ACHN (cell line): ENCODE measurements at regions not wholly inside any gene's neighbourhood (a gene's known extent, or its start where the extent isn't known, plus 50 kb on each side); places are given as distances from the start of the nearest gene placed in this dataset.

Experiments used
- DNase-seq: peaks from one replicate; pipeline ENCODE4 v3.0.0-alpha.2; 2015
- in situ Hi-C: cut with HindIII; loops from 2 replicates; pipeline ENCODE4 v1.10.0; 2017; ENCODE audit warnings: low sequenced_read_pairs, low pct_ligation_motif_present, low pct_unique_long_range_greater_than_20kb

GRCh38 chr6:163661272-163661671 is 246.8 kb downstream of the QKI start:
- DNase-seq, result no peak
- in situ Hi-C loops, result no loop called here

- in situ Hi-C loops, result no loop called here
- no peak for DNase-seq
Observed at GRCh38 chr6:163659803-163660202, 245.3 kb downstream of the QKI start.

- no peak for DNase-seq
- in situ Hi-C loops, result no loop called here
Observed at GRCh38 chr6:163655217-163656121, 241.0 kb downstream of the QKI start.

GRCh38 chr6:163651915-163652668 is 237.6 kb downstream of the QKI start:
- in situ Hi-C loops, result no loop called here

GRCh38 chr6:163651426-163651825 is 236.9 kb downstream of the QKI start:
- DNase-seq, result no peak
- in situ Hi-C loops, result no loop called here

More at GRCh38 chr6:163651915-163652668, 237.6 kb downstream of the QKI start:
- DNase-seq, result no peak

- no peak for DNase-seq
- in situ Hi-C loops, result no loop called here
Observed at GRCh38 chr6:163648868-163649267, 234.3 kb downstream of the QKI start.

- no peak for DNase-seq
- in situ Hi-C loops, result no loop called here
Observed at GRCh38 chr6:163647624-163648023, 233.1 kb downstream of the QKI start.

- no peak for DNase-seq
- in situ Hi-C loops, result no loop called here
Observed at GRCh38 chr6:163646866-163647265, 232.3 kb downstream of the QKI start.

GRCh38 chr6:163646133-163646532 is 231.6 kb downstream of the QKI start:
- no peak for DNase-seq

GRCh38 chr6:163645560-163645959 is 231.0 kb downstream of the QKI start:
- DNase-seq, result no peak
- in situ Hi-C loops, result no loop called here

More at GRCh38 chr6:163646133-163646532, 231.6 kb downstream of the QKI start:
- in situ Hi-C loops, result no loop called here

GRCh38 chr6:163643866-163644265 is 229.3 kb downstream of the QKI start:
- in situ Hi-C loops, result no loop called here
- no peak for DNase-seq

- no peak for DNase-seq
- in situ Hi-C loops, result no loop called here
Observed at GRCh38 chr6:163641706-163642105, 227.2 kb downstream of the QKI start.

- in situ Hi-C loops, result no loop called here
- DNase-seq, result no peak
Observed at GRCh38 chr6:163640641-163641040, 226.1 kb downstream of the QKI start.

- DNase-seq, result no peak
- in situ Hi-C loops, result no loop called here
Observed at GRCh38 chr6:163637524-163637923, 223.0 kb downstream of the QKI start.

GRCh38 chr6:163635731-163636364 is 221.3 kb downstream of the QKI start:
- no peak for DNase-seq
- in situ Hi-C loops, result no loop called here

- in situ Hi-C loops, result no loop called here
Observed at GRCh38 chr6:163635315-163635714, 220.8 kb downstream of the QKI start.

GRCh38 chr6:163634211-163635171 is 220.0 kb downstream of the QKI start:
- DNase-seq, result no peak
- in situ Hi-C loops, result no loop called here

More at GRCh38 chr6:163635315-163635714, 220.8 kb downstream of the QKI start:
- no peak for DNase-seq

- in situ Hi-C loops, result no loop called here
- no peak for DNase-seq
Observed at GRCh38 chr6:163630991-163631390, 216.5 kb downstream of the QKI start.
